Skin of body (tissue), 1 donor: ENCODE measurements at regions not wholly inside any gene's neighbourhood (a gene's known extent, or its start where the extent isn't known, plus 50 kb on each side); places are given as distances from the start of the nearest gene placed in this dataset.
A peak's percentile ranks its signal among the peaks of the same experiment; 100 is the strongest.
"Not testable (repeated sequence)": the region's sequence is repeated elsewhere in the genome, so short reads cannot be mapped to it uniquely, and the experiment has no call there.

Experiments used
- DNase-seq: peaks from one replicate; lab custom pipeline; 2025; lab: John Stamatoyannopoulos, UW

- no peak for DNase-seq
Observed at GRCh38 chr13:44750630-44751029, 174.5 kb upstream of the TSC22D1 start.

- DNase-seq: no peak
Observed at GRCh38 chr13:44749906-44750305, 173.8 kb upstream of the TSC22D1 start.

- no peak for DNase-seq
Observed at GRCh38 chr13:44748439-44748838, 172.3 kb upstream of the TSC22D1 start.

GRCh38 chr13:44747179-44747578 lies 171.0 kb upstream of the TSC22D1 start:
- DNase-seq: no peak

DNA sequence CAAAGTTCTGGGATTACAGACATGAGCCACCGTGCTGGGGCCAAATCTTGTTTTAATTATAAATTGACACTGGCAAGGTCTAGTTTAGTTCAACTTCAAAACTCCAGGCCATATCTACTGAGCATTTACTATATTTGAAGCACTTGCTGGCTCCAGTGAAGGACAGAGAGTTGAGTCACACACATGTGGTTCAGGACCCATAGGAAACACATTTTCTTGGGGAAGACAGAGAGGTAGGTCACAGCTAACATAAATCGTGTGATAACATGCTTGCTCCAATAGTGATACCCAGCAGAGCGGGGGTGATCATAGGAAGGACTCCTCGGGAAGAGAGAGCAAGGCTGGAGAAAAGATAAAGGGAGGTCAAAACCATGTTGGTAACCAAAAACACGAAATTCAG lies 170.6 kb upstream of the TSC22D1 start:
- no peak for DNase-seq

DNA sequence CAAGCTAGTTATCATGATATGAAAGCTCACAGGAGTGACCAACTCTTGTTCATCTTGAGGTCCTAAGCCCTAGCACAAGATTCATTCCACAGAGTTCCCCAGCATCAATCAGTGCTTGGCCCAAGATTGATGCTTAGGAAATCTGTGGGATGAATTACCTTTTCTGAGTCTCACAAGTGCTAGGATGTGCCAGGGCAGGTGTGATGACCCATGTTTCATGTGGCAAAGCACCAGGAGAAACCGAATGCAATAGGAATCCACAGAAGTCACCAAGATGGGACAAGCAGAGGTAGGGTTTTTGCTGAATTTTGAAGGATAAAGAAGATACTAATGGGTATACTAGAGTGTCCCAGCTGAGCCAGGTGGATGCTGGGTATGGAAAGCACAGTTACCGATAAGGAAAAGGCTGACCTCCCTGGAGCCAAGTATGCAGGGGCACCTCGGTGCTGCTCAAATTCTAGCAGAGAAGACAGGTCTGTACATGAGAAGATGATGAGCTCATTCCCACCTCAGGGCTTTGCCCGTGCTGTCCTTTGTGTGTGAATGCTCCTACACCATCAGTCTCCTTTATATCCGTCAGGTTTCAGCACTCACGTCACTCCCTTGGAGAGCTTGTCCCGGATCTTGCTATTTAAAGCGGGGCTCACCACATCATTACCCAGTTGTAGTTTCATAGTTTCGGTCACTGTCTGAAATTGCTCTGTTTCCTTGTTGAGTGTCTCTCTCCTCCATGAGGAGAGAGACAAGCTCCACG lies 168.9 kb upstream of the TSC22D1 start:
- no peak for DNase-seq

DNA sequence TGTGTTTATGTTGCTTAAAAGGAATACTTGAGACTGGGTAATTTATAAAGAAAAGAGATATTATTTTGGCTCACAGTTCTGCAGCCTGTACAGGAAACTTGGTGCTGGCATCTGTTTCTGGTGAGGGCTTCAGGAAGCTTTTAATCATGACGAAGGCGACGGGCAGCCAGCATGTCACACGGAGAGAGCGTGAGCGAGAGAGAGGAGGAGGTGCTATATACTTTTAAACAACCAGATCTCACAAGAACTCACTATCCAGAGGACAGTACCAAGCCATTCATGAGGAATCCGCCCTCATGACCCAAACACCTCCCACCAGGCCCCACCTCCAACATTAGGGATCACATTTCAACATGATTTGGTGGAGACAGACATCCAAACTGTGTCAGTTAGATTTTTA lies 163.4 kb upstream of the TSC22D1 start:
- DNase-seq: no peak

GRCh38 chr13:44739120-44739519 lies 163.0 kb upstream of the TSC22D1 start:
- no peak for DNase-seq

- no peak for DNase-seq
Observed at GRCh38 chr13:44738463-44738862, 162.3 kb upstream of the TSC22D1 start.

GRCh38 chr13:44735806-44736205 lies 159.7 kb upstream of the TSC22D1 start:
- DNase-seq: no peak

- no peak for DNase-seq
Observed at GRCh38 chr13:44734201-44734707, 158.1 kb upstream of the TSC22D1 start.

- no peak for DNase-seq
Observed at GRCh38 chr13:44732503-44733098, 156.5 kb upstream of the TSC22D1 start.

DNA sequence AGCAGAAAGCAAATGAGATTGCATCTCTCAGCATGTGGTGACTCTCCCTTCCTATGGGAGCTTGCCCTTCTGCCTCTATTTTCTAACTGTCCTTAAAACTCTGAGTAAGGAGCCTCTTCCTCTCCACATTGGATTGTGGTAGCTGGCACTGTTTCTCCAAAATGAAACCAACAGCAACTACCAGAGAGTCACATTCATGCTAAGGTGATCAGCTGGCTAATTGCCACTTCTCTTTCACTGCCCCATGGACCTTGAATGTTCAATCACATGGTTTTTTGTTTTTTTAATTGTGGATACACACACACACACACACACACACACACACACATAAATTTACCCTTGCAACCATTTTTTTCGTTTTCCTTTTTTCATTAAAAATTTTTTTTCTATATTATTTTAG lies 154.7 kb upstream of the TSC22D1 start:
- DNase-seq: no peak

DNA sequence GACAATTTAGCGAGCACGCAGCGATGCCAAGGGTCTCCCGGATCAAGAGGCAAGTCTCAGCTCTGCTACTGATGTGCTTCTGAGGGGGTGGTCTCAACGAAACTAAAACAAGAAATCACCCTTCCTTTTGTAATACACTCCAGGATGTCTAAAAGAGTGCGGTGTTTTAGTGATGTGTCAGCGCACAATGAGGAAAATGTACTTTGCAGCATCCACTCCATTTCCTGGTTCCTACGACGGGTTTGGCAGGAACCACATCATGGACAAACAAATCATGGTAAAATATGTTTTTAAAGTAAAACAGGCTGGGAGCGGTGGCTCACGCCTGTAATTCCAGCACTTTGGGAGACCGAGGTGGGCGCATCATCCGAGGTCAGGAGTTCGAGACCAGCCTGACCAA lies 154.0 kb upstream of the TSC22D1 start:
- no peak for DNase-seq

- not testable (repeated sequence) for DNase-seq
Observed at GRCh38 chr13:44727591-44727990, 151.5 kb upstream of the TSC22D1 start.

DNA sequence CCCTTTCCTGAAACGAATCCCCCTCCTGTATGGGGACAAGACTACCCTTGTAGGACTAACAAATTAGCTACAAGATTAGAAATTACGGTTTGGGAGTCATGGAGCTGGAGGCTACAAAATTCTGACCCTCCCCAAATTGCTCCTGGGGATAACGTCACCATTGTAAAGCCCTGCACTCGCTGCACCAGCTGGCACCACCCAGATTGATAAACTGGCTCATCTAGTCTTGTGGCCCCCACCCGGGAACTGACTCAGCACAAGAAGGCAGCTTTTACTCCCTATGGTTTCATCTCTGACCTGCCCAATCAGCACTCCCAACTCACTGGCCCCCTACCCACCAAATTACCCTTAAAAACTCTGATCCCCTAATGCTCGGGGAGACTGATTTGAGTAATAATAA lies 150.6 kb upstream of the TSC22D1 start:
- DNase-seq: no peak

DNA sequence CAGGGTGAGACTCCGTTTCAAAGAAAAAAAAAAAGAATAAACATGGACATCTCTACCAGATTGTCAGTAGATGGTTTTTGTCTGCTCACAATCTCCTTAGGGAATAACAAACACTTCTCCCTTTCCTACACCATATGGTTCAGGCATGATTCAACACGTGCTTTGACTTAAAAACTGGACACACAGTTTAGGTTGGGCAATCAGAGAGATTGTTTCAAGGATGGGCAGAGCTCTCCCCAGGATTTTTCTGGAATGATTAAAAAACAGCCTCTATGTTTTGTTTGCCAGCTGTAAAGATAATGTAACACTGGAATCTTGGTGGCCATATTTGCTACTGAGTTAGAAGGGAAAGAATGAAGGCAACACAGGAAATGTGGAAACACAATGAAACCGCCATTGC lies 150.1 kb upstream of the TSC22D1 start:
- DNase-seq: no peak

DNA sequence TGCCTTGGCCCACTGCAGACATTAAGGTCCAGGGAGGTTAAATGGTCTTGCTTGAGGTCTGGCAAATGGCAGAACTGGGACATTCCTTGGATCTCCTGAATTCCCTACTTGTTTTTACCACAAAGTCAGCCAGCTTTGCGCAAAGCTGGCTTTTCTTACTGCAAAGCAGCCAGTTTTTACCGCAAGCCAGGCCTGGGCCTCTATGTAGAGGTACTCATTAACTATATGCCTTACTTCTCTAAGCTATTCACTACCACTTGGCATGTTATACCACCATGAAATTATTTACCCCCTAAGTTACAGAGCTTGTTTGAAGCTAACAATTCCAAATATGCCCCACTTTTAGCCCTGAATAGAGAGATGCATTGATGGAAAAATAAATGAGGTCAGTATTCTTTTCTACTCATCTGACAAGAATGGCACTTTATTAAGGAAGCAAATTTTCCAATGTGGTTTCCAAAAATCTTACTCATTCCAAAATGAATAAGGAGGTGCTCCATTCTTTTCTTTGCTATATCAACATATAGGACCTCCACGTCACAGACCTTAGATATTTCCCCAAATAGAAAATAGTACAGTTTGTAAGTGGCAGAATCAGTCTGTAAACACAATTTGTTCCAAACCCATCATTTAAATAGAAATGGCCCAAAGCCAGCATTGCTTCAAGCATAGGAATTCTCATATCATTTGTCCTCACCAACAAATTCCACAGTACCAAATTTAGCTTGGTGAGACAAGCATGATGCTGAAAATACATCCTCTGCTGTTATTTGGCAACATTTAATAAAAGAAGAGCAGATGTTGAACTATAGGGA lies 143.9 kb upstream of the TSC22D1 start:
- peak; percentile 6 for DNase-seq

- DNase-seq: no peak
Observed at GRCh38 chr13:44718467-44718866, 142.3 kb upstream of the TSC22D1 start.

- no peak for DNase-seq
Observed at GRCh38 chr13:44715287-44716230, 139.4 kb upstream of the TSC22D1 start.

DNA sequence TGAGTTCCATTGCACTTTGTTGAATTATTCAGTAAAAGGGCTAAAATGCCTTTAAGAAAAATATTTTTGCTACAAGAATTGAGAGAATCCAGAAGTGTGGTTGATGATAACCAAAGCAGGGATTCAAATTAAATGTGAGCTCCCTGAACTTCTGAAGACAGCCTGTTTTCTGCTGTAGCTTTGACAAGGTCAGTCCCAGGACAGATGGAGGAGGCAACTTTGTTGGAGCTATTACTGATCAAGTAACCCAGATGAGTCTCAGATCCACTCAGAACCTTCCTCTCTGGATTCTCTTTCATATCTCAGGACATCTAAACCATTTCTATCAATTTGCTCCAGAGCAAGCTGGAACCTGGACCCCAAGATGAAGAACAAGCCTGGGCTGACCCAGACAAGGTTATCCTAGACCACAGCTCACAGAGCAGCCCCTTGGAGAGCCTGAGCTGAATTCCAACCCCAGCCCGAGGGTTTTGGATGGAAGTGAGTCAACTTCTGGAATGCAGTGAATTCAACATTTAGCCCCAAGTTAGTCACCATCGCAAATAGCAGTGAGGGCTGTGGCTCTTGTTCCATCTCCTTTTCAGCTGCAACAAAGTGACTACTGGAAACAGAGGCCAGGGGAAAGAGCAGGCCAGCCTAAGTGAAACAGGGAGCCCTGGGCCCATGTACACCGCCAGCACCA lies 137.8 kb upstream of the TSC22D1 start:
- no peak for DNase-seq
